ENCODE measurements at regions not wholly inside any gene's neighbourhood (a gene's known extent, or its start where the extent isn't known, plus 50 kb on each side); places are given as distances from the start of the nearest gene placed in this dataset.

GRCh38 chr1:61597601-61598000, 127.3 kb downstream of the TM2D1 start:
- TF ChIP-seq CTCF (IDR thresholded peaks at IDR 0.05; ENCODE audit: insufficient read depth, low read depth, low read length) (no peak), EZH2 (IDR thresholded peaks at IDR 0.05; ENCODE audit: insufficient read depth, low read length) (no peak)
